Mesendoderm (in vitro differentiated cells): ENCODE measurements at regions not wholly inside any gene's neighbourhood (a gene's known extent, or its start where the extent isn't known, plus 50 kb on each side); places are given as distances from the start of the nearest gene placed in this dataset.
A peak's percentile ranks its signal among the peaks of the same experiment; 100 is the strongest.

Experiments used
- DNase-seq: peaks from one replicate; pipeline ENCODE4 v3.0.0; 2013
- H2AK5ac ChIP-seq: 2 replicates; pipeline ENCODE4 v1.6.1; 2013; ENCODE audit warnings: low read length, inconsistent platforms
- H2BK120ac ChIP-seq: 2 replicates; pipeline ENCODE4 v1.6.1; 2013; ENCODE audit warnings: low read depth, mild to moderate bottlenecking, low read length, moderate library complexity, mixed read lengths
- H2BK15ac ChIP-seq: replicated peaks from 2 replicates; pipeline ENCODE4 v1.6.1; 2013; ENCODE audit warnings: low read depth, mild to moderate bottlenecking, moderate library complexity
- H2BK5ac ChIP-seq: 2 replicates; pipeline ENCODE4 v1.6.1; 2013; ENCODE audit warnings: low read length, inconsistent platforms
- H3K18ac ChIP-seq: 2 replicates; pipeline ENCODE4 v1.6.1; 2013; ENCODE audit warnings: mild to moderate bottlenecking, low read length, mixed read lengths
- H3K23ac ChIP-seq: one replicate; pipeline ENCODE4 v1.6.1; 2013; ENCODE audit warnings: low read length
- H3K27ac ChIP-seq: 2 replicates; pipeline ENCODE4 v1.5.1; 2013; ENCODE audit warnings: low read depth, mild to moderate bottlenecking, inconsistent platforms, low read length, moderate library complexity
- H3K27me3 ChIP-seq: 2 replicates; pipeline ENCODE4 v1.6.1; 2013; ENCODE audit warnings: low read length, control low read depth, mild to moderate bottlenecking, inconsistent platforms; ENCODE audit not compliant: insufficient read depth, poor library complexity
- H3K36me3 ChIP-seq: 2 replicates; pipeline ENCODE4 v1.6.1; 2013; ENCODE audit warnings: low read length, inconsistent platforms; ENCODE audit not compliant: control insufficient read depth, insufficient read depth
- H3K4ac ChIP-seq: one replicate; pipeline ENCODE4 v1.6.1; 2013; ENCODE audit warnings: low read depth, mild to moderate bottlenecking, low read length, moderate library complexity
- H3K4me1 ChIP-seq: 2 replicates; pipeline ENCODE4 v1.6.1; 2013; ENCODE audit warnings: low read depth, low read length, inconsistent platforms; ENCODE audit not compliant: control insufficient read depth
- H3K4me2 ChIP-seq: 2 replicates; pipeline ENCODE4 v1.6.1; 2013; ENCODE audit warnings: low read length
- H3K4me3 ChIP-seq: 2 replicates; pipeline ENCODE4 v1.5.1; 2013; ENCODE audit warnings: mild to moderate bottlenecking, low read length
- H3K56ac ChIP-seq: one replicate; pipeline ENCODE4 v1.6.1; 2013; ENCODE audit warnings: low read length
- H3K79me1 ChIP-seq: 2 replicates; pipeline ENCODE4 v1.6.1; 2013; ENCODE audit warnings: low read length, inconsistent platforms
- H3K79me2 ChIP-seq: 2 replicates; pipeline ENCODE4 v1.6.1; 2013; ENCODE audit warnings: mild to moderate bottlenecking, low read length; ENCODE audit not compliant: control insufficient read depth, insufficient read depth
- H3K9ac ChIP-seq: 2 replicates; pipeline ENCODE4 v1.6.1; 2013; ENCODE audit warnings: low read length, inconsistent platforms
- H4K5ac ChIP-seq: one replicate; pipeline ENCODE4 v1.6.1; 2013; ENCODE audit warnings: low read length
- H4K8ac ChIP-seq: one replicate; pipeline ENCODE4 v1.6.1; 2013; ENCODE audit warnings: low read depth, mild to moderate bottlenecking, control low read depth, low read length, moderate library complexity
- WGBS: extraction: QIAGEN DNeasy Blood & Tissue Kit; methylation state at CpG from one replicate; pipeline ENCODE4 v1.1.7; 2013; ENCODE audit warnings: low lambda C conversion rate, missing lambda C conversion rate; ENCODE audit not compliant: insufficient coverage; ENCODE audit errors: extremely low coverage; 5-methylcytosine and 5-hydroxymethylcytosine counted together

GRCh38 chr5:155867522-155868088, 459.4 kb upstream of the SGCD start:
- Histone ChIP-seq H3K4me3 (no peak overlapping the region), H2AK5ac (no peak overlapping the region), H3K79me1 (no peaks in the 10 kb centered on the region), H2BK5ac (no peak overlapping the region), H4K5ac (no peak overlapping the region), H4K8ac (no peak overlapping the region), H3K27ac (no peak overlapping the region), H2BK120ac (no peak overlapping the region), H3K4me2 (no peak overlapping the region), H2BK15ac (no peak overlapping the region), H3K4ac (no peak overlapping the region), H3K23ac (no peak overlapping the region), H3K36me3 (no peaks in the 10 kb centered on the region), H3K9ac (no peak overlapping the region), H3K18ac (no peak overlapping the region), H3K79me2 (no peaks in the 10 kb centered on the region), H3K27me3 (no peaks in the 10 kb centered on the region), H3K4me1 (peaks cover 2% of the 10 kb centered on the region), H3K56ac (peak overlapping the region; percentile 10)
- DNase-seq, result no peak
- no CpG with 5 or more reads among the region's 2 CpGs for WGBS

- H2AK5ac ChIP-seq, result no peak overlapping the region
- no peaks in the 10 kb centered on the region for H3K27me3 ChIP-seq
- no peaks in the 10 kb centered on the region for H3K79me1 ChIP-seq
- H4K5ac ChIP-seq, result no peak overlapping the region
- no peak overlapping the region for H3K23ac ChIP-seq
- no peak overlapping the region for H2BK5ac ChIP-seq
- no peak overlapping the region for H3K9ac ChIP-seq
- no peaks in the 10 kb centered on the region for H3K79me2 ChIP-seq
- no peak overlapping the region for H3K56ac ChIP-seq
- H3K27ac ChIP-seq, result no peak overlapping the region
- no peaks in the 10 kb centered on the region for H3K36me3 ChIP-seq
- no peak for DNase-seq
- H2BK15ac ChIP-seq, result no peak overlapping the region
- WGBS, result no CpG with 5 or more reads among the region's 7 CpGs
- H3K4me1 ChIP-seq, result peaks cover 2% of the 10 kb centered on the region
- H3K4me3 ChIP-seq, result no peak overlapping the region
- no peak overlapping the region for H3K18ac ChIP-seq
- H3K4me2 ChIP-seq, result no peak overlapping the region
- no peak overlapping the region for H3K4ac ChIP-seq
- H2BK120ac ChIP-seq, result no peak overlapping the region
- no peak overlapping the region for H4K8ac ChIP-seq
Measured at GRCh38 chr5:155870636-155871035, 456.3 kb upstream of the SGCD start.

- no CpG with 5 or more reads among the region's 2 CpGs for WGBS
- Histone ChIP-seq H2AK5ac (no peak overlapping the region), H3K4me3 (no peak overlapping the region), H4K8ac (no peak overlapping the region), H3K23ac (no peak overlapping the region), H3K4me1 (peaks cover 1% of the 10 kb centered on the region), H2BK5ac (no peak overlapping the region), H3K4me2 (no peak overlapping the region), H2BK15ac (no peak overlapping the region), H3K9ac (no peak overlapping the region), H2BK120ac (no peak overlapping the region), H3K27ac (no peak overlapping the region), H4K5ac (no peak overlapping the region), H3K36me3 (no peaks in the 10 kb centered on the region), H3K79me1 (no peaks in the 10 kb centered on the region), H3K56ac (no peak overlapping the region), H3K27me3 (no peaks in the 10 kb centered on the region), H3K4ac (no peak overlapping the region), H3K18ac (no peak overlapping the region), H3K79me2 (no peaks in the 10 kb centered on the region)
- peak; percentile 4 for DNase-seq
Measured at GRCh38 chr5:155871623-155872022, 455.3 kb upstream of the SGCD start.

GRCh38 chr5:155872629-155873220, 454.2 kb upstream of the SGCD start:
- no CpG with 5 or more reads among the region's 4 CpGs for WGBS
- no peak overlapping the region for H3K4me2 ChIP-seq
- no peak overlapping the region for H3K4me3 ChIP-seq
- no peaks in the 10 kb centered on the region for H3K79me2 ChIP-seq
- H4K5ac ChIP-seq, result no peak overlapping the region
- no peak overlapping the region for H3K18ac ChIP-seq
- no peak overlapping the region for H4K8ac ChIP-seq
- H3K23ac ChIP-seq, result no peak overlapping the region
- H3K9ac ChIP-seq, result no peak overlapping the region
- no peaks in the 10 kb centered on the region for H3K4me1 ChIP-seq
- no peak overlapping the region for H2AK5ac ChIP-seq
- H2BK120ac ChIP-seq, result no peak overlapping the region
- no peaks in the 10 kb centered on the region for H3K79me1 ChIP-seq
- no peaks in the 10 kb centered on the region for H3K36me3 ChIP-seq
- no peak for DNase-seq
- H3K27me3 ChIP-seq, result no peaks in the 10 kb centered on the region
- H3K4ac ChIP-seq, result no peak overlapping the region
- H2BK5ac ChIP-seq, result no peak overlapping the region
- H3K27ac ChIP-seq, result no peak overlapping the region
- H3K56ac ChIP-seq, result no peak overlapping the region
- H2BK15ac ChIP-seq, result no peak overlapping the region

GRCh38 chr5:155878991-155879575, 447.9 kb upstream of the SGCD start:
- Histone ChIP-seq H2AK5ac (no peak overlapping the region), H3K4me3 (no peak overlapping the region), H3K4ac (no peak overlapping the region), H2BK5ac (no peak overlapping the region), H3K79me1 (no peaks in the 10 kb centered on the region), H3K4me2 (no peak overlapping the region), H3K27ac (no peak overlapping the region), H3K4me1 (no peaks in the 10 kb centered on the region), H3K36me3 (no peaks in the 10 kb centered on the region), H3K9ac (no peak overlapping the region), H2BK15ac (no peak overlapping the region), H3K23ac (no peak overlapping the region), H3K79me2 (no peaks in the 10 kb centered on the region), H4K8ac (no peak overlapping the region), H3K56ac (no peak overlapping the region), H2BK120ac (no peak overlapping the region), H3K18ac (no peak overlapping the region), H3K27me3 (no peaks in the 10 kb centered on the region), H4K5ac (no peak overlapping the region)
- WGBS, result no CpG with 5 or more reads among the region's 6 CpGs
- no peak for DNase-seq
